PFSK-1 (cell line): ENCODE measurements at regions not wholly inside any gene's neighbourhood (a gene's known extent, or its start where the extent isn't known, plus 50 kb on each side); places are given as distances from the start of the nearest gene placed in this dataset.

Experiments used
- FOXP2 ChIP-seq: optimal IDR thresholded peaks from 2 replicates; pipeline ENCODE3; 2011; ENCODE audit warnings: borderline replicate concordance, control low read depth, inconsistent platforms; ENCODE audit not compliant: insufficient read depth; ENCODE audit errors: extremely low read length, extremely low read depth
- POLR2AphosphoS5 ChIP-seq: IDR thresholded peaks from 2 replicates; pipeline ENCODE4 v1.6.1; 2012; ENCODE audit warnings: low read depth, mild to moderate bottlenecking, control low read depth, low read length, moderate library complexity
- REST ChIP-seq, 2 experiments: IDR thresholded peaks; 2 replicates each; pipeline versions ENCODE4 v1.6.1 to v1.8.0; 2011 to 2012; ENCODE audit warnings: low read depth in 2 of 2, low read length in 2 of 2, control low read depth in 1 of 2, inconsistent platforms in 1 of 2, mild to moderate bottlenecking in 1 of 2, moderate library complexity in 1 of 2; ENCODE audit not compliant: insufficient read depth in 1 of 2
- SIN3A ChIP-seq: IDR thresholded peaks from 2 replicates; pipeline ENCODE4 v1.6.1; 2012; ENCODE audit warnings: mild to moderate bottlenecking, low read length, moderate library complexity, borderline replicate concordance; ENCODE audit not compliant: insufficient read depth
- TAF1 ChIP-seq: IDR thresholded peaks from 2 replicates; pipeline ENCODE4 v1.6.1; 2012; ENCODE audit warnings: low read length, control low read depth, borderline replicate concordance; ENCODE audit not compliant: insufficient read depth

GRCh38 chr13:66195238-66195637, 1034.9 kb downstream of the PCDH9 start:
- TF ChIP-seq REST (IDR thresholded peaks at IDR 0.05; ENCODE audit: insufficient read depth in 1 of 2, low read depth in 2 of 2, low read length in 2 of 2) (no peak), TAF1 (no peak), POLR2AphosphoS5 (no peak), FOXP2 (no peak), SIN3A (no peak)

GRCh38 chr13:66189986-66190385, 1040.2 kb downstream of the PCDH9 start:
- TF ChIP-seq SIN3A (no peak), POLR2AphosphoS5 (no peak), TAF1 (no peak), REST (IDR thresholded peaks at IDR 0.05; ENCODE audit: insufficient read depth in 1 of 2, low read depth in 2 of 2, low read length in 2 of 2) (no peak), FOXP2 (no peak)

DNA sequence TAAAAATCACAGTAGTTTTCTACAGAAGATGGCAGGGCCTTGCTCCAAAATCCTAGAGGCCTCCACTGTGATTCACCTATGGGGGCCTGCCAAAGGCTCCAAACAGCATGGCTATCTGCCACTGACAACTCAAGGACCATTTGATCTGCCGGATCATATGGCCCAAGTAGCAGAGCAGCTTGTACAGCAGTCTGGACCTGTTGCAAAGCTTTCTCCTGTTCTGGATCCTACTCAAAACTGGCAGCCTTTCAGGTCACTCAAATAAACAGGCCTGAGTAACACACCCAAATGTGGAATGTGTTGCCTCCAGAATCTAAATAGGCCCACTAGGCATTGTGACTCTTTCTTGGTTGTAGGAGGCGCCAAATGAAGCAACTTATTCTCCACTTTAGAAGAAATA, 1049.3 kb downstream of the PCDH9 start:
- TF ChIP-seq TAF1: no peak
- TF ChIP-seq FOXP2: no peak
- TF ChIP-seq POLR2AphosphoS5: no peak
- TF ChIP-seq REST (IDR thresholded peaks at IDR 0.05; ENCODE audit: insufficient read depth in 1 of 2, low read depth in 2 of 2, low read length in 2 of 2): no peak
- no peak for TF ChIP-seq SIN3A

- TF ChIP-seq FOXP2 (no peak), POLR2AphosphoS5 (no peak), REST (IDR thresholded peaks at IDR 0.05; ENCODE audit: insufficient read depth in 1 of 2, low read depth in 2 of 2, low read length in 2 of 2) (no peak), SIN3A (no peak), TAF1 (no peak)
Observed at GRCh38 chr13:66171920-66172319, 1058.2 kb downstream of the PCDH9 start.

- no peak for TF ChIP-seq REST (IDR thresholded peaks at IDR 0.05; ENCODE audit: insufficient read depth in 1 of 2, low read depth in 2 of 2, low read length in 2 of 2)
- no peak for TF ChIP-seq POLR2AphosphoS5
- TF ChIP-seq FOXP2: no peak
- TF ChIP-seq TAF1: no peak
- TF ChIP-seq SIN3A: no peak
Observed at GRCh38 chr13:66162470-66162869, 1067.7 kb downstream of the PCDH9 start.
